D721Med (cell line): ENCODE measurements at regions not wholly inside any gene's neighbourhood (a gene's known extent, or its start where the extent isn't known, plus 50 kb on each side); places are given as distances from the start of the nearest gene placed in this dataset.

Source experiments
- DNase-seq: peaks from one replicate; pipeline ENCODE4 v3.0.0; 2011; ENCODE audit warnings: low spot score; ENCODE audit not compliant: insufficient read length
- FAIRE-seq: peaks from 2 replicates; lab custom pipeline; 2011; peaks lifted over from hg19 to GRCh38; lab: Jason Lieb, UNC
- CTCF ChIP-seq: IDR thresholded peaks from 2 replicates; pipeline ENCODE4 v1.5.1; 2012; ENCODE audit warnings: mild to moderate bottlenecking, control low read depth; ENCODE audit not compliant: insufficient read depth; ENCODE audit errors: missing control alignments

- FAIRE-seq (no peak), DNase-seq (no peak)
- TF ChIP-seq CTCF = no peak
Observed at GRCh38 chr2:57429831-57430230, 616.8 kb upstream of the VRK2 start.

GRCh38 chr2:57432528-57432927, 614.1 kb upstream of the VRK2 start:
- no peak for FAIRE-seq
- no peak for DNase-seq
- TF ChIP-seq CTCF = no peak

GRCh38 chr2:57434441-57434840, 612.2 kb upstream of the VRK2 start:
- peak; percentile 29 for FAIRE-seq
- DNase-seq = no peak
- no peak for TF ChIP-seq CTCF

- no peak for TF ChIP-seq CTCF
- DNase-seq = no peak
- no peak for FAIRE-seq
Observed at GRCh38 chr2:57434972-57435371, 611.6 kb upstream of the VRK2 start.

GRCh38 chr2:57437077-57437476, 609.5 kb upstream of the VRK2 start:
- no peak for FAIRE-seq
- DNase-seq = no peak
- TF ChIP-seq CTCF = no peak

- no peak for TF ChIP-seq CTCF
- DNase-seq = no peak
- FAIRE-seq = no peak
Observed at GRCh38 chr2:57440437-57440836, 606.2 kb upstream of the VRK2 start.

GRCh38 chr2:57443086-57443485, 603.5 kb upstream of the VRK2 start:
- FAIRE-seq (no peak), DNase-seq (no peak)
- TF ChIP-seq CTCF = no peak
